GM19468 (cell line): ENCODE measurements at regions not wholly inside any gene's neighbourhood (a gene's known extent, or its start where the extent isn't known, plus 50 kb on each side); places are given as distances from the start of the nearest gene placed in this dataset.

ENCODE experiments used
- ATAC-seq: cut with Tn5 transposase; IDR thresholded peaks from one replicate; pipeline ENCODE4 v1.9.1; 2021; ENCODE audit warnings: mild to moderate bottlenecking, moderate library complexity, moderate number of reproducible peaks; ENCODE audit not compliant: unreplicated experiment; ENCODE audit errors: extremely low read depth

DNA sequence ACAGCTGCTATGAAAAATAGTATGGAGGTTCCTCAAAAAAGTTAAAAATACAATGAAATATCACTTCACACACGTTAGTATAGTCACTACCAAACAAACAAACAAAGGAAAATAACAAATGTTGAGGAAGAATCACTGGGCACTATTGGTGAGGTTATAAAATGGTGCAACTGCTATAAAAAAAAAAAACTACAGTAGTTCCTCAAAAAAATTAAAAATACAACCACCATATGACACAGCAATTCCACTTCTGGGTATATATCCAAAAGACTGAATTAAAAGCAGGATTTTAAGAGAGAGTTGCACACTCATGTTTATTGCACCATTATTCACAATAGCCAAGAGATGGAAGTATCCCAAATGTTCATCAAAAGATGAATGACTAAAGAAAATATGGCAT lies 80.9 kb upstream of the POU3F3 start:
- ATAC-seq = no peak

DNA sequence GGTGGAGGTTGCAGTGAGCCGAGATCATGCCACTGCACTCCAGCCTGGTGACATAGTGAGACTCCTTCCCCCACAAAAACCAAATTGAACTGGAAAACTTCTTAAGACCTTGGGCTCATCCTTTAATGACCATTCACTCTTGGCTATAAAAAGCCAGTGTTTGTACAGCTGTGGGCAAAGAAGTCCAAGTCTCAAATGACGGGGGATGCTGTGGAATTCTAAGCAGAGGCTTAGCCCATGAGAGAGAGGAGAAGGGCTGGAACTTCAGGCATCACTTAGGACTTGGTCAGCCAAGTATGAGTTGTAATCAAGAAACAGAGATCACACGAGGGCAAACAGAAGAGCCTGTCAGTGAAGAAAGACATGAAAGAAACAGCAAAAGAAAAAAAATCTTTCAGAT lies 79.3 kb upstream of the POU3F3 start:
- no peak for ATAC-seq

DNA sequence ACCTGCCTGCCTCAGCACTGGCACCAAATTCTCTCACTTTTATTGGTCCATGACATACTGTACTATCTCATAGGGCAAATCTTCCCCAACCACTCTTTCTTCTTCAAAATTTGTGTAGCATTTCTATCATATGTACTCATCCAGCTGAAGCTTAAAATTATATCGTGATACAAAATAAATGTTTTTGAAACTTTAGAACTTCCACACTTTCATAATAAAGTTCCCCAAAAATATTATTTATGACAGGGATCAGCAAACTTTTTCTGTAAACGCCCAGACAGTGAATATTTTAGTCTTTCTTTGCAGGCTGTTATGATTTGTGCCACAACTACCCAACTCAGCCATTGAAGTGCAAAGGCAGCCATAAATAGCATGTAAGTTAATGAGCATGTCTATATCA lies 76.2 kb upstream of the POU3F3 start:
- ATAC-seq = no peak

DNA sequence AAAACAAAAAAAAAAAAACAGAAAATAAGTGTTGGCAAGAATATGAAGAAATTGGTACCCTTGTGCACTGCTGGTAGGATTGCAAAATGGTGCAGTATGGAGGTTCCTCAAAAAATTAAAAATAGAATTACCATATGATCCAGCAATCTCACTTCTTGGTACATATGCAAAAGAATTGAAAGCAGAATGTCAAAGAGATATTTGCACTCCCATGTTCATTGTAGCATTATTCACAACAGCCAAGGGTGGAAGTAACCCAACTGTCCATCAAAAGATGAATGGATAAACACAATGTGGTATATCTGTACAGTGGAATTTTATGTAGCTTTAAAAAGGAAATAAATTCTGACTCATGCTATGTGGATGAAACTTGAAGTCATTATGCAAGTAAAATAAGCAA lies 72.8 kb upstream of the POU3F3 start:
- ATAC-seq = no peak

DNA sequence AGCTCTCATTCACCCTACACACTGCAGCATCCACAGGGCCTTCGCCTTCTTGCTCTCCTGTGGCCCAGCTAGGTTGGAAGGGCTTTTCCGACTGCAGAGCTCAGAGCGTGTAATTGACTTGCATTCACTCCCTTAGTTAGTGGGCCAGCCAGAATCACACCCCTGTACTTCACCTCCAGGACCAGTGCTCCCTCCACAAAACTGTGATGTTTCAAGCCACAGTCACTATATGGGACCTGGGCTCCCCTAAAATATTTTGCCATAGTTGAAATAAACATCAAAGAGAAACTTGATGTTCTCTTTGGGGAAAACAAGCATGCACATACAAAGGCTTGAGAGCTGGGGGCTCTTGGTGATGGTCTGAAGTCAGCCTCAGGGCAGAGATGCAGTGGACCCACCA lies 69.7 kb upstream of the POU3F3 start:
- no peak for ATAC-seq

DNA sequence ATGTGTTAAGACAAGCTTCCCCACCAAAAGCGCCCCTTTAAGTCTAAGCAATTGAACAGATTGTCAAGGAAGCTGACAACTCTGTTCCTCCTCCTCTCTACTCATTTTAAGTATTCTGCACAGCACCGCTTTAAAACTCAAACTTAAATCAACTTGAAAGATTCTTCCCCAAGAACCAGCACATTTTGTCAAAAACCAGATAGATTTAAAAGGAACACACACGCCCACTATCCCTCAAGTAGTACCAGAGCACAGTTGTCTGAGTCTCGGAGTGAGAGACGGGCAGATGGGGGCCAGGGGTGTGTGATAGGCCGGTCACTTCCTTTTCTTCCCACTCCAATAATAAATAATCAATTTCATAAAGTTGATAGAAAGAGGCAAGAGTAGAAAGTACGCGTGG lies 67.7 kb upstream of the POU3F3 start:
- ATAC-seq = no peak

DNA sequence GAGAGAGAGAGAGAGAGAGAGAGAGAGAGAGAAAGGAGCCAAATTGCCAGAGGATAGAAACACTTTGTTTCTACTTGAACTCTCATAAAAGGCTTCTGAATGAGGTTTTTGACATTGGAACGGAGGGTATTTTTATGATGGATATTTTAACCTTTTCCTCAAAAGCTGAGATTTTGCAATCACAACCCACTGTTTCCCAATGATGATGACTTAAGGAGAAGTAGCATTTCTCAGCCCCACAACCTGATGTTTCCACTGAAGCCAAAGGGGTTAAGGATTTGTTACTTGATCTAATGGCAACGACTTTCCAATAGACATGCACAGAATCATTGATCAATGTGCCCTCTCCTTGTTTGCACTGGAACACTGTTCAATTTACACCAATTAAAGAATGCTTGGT lies 67.1 kb upstream of the POU3F3 start:
- ATAC-seq = no peak

DNA sequence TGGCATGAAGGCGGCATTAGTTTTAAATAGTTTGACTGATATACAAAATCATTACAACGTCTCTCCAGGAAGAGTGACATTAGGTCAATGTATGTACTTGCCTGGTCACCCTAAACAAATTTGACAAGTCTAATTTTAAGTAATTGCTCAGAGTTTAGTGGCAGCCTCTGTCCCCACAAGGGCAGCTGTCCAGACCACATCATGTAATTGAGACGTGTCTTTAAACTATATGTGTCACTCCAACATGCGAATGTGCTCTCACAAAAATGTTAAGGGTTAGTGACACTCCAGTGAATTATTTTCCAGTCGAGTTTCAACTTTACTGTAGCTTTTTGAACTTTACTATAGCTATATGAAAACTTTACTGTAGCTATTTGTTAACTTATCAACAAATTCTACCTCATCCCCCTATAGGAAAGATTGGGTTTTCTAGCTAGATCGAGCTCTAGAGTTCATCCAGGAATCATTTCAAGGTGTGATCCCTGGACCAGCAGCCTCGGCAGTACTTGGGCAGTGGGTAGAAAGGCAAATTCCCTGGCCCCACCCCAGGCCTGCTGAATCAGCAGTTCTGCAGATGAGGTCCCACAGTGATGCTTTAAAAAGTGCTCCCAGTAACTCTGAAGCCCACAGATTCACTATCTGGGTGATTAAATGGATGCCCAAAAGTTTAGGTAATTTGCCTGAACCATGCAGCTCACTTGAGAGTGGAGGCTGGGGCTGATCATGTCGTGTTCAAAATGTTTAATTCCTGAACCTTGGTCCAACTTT lies 66.4 kb upstream of the POU3F3 start:
- ATAC-seq = no peak

DNA sequence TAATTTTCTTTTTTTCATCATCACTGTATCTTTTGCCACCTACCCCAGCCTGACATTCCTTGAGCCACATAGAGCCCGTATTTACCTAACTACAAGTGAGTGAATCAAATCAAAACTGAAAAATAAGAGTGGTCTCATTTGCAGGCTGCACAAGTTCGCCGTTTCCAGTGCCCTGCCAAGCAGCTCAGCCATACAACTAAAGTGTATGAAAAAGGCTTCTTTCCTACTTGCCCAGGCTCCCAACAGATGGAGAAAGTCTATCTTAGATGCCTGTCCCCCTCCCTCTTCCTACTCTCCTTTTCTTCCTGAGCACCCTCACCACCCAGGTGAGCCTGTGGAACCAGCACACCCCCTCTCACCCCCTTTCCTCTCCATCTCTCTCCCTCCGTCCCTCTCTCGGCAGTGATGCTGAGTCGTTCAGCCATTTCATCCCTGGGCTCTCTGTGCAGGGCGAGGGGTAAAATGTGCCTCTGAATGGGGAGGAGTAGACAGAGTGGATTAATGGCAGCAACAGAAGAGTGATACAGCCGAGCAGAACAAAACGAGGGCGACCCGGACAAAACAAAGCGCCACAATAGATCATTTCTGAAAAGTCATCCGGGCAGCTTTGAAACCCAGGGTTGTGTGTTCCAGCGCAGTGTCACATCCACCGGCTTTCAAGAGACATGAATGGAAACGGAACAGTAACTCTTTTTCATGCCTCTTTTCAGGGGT lies 65.0 kb upstream of the POU3F3 start:
- no peak for ATAC-seq

DNA sequence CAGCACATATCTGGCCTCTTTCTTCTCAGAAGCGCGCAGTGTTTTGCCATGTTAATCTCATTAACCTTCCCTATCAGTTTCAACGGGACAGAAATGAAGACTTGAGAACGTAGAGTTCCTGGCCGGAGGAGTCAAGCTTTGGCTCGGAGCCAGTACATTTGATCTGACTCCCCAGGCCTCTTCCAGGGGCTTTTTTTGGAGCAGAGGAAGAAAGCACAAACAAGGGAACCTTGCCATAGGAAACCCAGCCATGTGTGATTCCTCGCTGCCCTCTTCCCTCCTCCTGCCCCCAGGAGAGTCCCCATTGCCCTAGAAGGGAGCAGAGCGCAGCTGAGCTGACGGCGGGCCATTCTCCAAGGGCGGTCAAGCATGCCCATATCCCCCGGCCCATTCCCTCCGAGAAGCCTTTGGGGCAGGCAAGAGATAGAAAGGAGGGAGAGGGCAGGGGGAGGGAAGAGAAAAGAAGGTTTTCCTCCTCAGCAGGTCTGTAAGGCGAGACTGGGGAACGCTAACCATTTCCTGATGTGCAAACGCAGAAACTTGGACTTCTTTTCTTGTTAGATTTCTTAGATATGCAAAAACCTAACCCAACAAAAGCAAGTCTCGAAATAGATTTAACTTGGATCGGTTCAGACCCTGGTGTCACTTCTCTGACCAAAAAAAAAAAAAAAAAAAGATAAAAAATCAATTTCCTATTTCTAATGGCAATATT lies 63.7 kb upstream of the POU3F3 start:
- no peak for ATAC-seq

DNA sequence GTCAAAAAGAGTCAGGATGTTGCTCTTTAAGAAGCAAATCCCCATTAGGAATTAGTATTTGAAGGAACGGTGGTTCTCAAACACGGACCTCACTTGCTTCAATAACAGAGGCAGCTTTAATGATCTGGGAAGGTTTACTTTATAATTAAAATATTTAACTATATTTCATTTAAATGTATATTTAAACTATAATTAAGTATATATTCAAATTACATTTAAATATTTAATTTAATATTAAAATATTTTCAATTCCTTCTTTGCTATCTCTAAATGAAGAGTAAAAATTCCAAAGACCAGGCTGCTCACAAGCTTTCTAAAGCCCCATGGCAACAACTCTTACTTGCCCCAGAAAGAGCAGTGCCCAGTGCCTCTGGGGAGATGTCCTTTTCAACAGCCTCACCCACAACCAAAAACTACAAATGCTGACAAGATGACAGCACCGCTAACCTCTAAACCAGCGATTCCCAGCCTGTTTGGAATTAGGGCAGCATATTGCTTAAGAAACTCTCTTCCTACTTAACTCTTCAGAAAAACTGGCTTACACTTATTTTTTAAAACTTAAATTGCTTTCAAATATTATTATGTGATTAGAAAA lies 62.9 kb upstream of the POU3F3 start:
- ATAC-seq = no peak

DNA sequence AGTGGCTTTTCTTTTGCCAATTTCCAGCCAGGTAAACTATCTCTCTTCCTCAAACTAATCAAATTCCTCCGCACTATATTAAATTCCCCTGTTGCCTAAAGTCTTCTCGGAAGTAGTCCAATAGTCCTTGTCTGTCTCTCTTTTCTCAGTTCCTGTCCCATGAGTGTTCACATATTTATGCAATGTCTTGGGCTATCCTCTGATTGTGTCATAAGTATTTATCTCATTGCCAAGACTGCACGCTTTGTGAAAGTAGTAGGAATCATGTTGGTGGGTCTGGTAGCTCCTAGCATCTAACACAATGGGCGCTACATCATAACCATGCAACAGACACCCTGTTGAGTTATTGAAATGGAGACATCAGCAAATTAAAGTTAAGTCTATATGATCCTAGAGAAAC lies 59.9 kb upstream of the POU3F3 start:
- ATAC-seq = no peak

DNA sequence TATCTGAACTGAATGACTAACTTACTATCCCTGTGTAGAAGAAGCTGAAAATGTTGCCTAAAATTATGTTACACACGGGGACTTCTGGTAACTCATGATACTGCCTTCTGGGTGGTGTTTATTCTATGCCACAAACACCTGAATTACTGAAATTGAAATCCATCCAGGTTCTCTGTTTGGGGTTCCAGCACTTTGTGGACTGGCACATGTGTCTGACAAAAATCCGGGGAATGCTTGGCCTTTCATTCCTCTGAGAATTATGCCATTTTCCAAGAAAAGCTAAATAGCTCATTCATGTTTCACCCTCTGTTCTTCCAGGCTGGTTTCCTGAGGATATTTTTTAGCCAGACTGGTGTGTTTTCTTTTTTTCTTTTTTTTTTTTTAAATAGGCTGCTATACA lies 59.5 kb upstream of the POU3F3 start:
- no peak for ATAC-seq
